Fibroblast of the conjunctiva (primary cell): ENCODE measurements at regions not wholly inside any gene's neighbourhood (a gene's known extent, or its start where the extent isn't known, plus 50 kb on each side); places are given as distances from the start of the nearest gene placed in this dataset.
"Not testable (repeated sequence)": the region's sequence is repeated elsewhere in the genome, so short reads cannot be mapped to it uniquely, and the experiment has no call there.

Experiments
- DNase-seq: peaks from one replicate; pipeline ENCODE4 v3.0.0-alpha.2; 2010; ENCODE audit warnings: low read depth

- no peak for DNase-seq
Measured at GRCh38 chr14:55847766-55848165, 267.8 kb downstream of the KTN1 start.

- DNase-seq, result no peak
Measured at GRCh38 chr14:55848964-55849363, 269.0 kb downstream of the KTN1 start.

- no peak for DNase-seq
Measured at GRCh38 chr14:55849833-55850232, 268.4 kb upstream of the PELI2 start.

- peak; percentile 6 for DNase-seq
Measured at GRCh38 chr14:55850825-55851241, 267.4 kb upstream of the PELI2 start.

- no peak for DNase-seq
Measured at GRCh38 chr14:55851301-55851700, 266.9 kb upstream of the PELI2 start.

- DNase-seq, result no peak
Measured at GRCh38 chr14:55851961-55852360, 266.2 kb upstream of the PELI2 start.

- DNase-seq, result no peak
Measured at GRCh38 chr14:55855751-55856150, 262.5 kb upstream of the PELI2 start.

GRCh38 chr14:55858604-55859003, 259.6 kb upstream of the PELI2 start:
- DNase-seq, result no peak

- DNase-seq, result not testable (repeated sequence)
Measured at GRCh38 chr14:55861561-55861960, 256.6 kb upstream of the PELI2 start.

- no peak for DNase-seq
Measured at GRCh38 chr14:55864890-55865655, 253.1 kb upstream of the PELI2 start.

- DNase-seq, result no peak
Measured at GRCh38 chr14:55867311-55867710, 250.9 kb upstream of the PELI2 start.

- DNase-seq, result no peak
Measured at GRCh38 chr14:55867719-55868118, 250.5 kb upstream of the PELI2 start.

GRCh38 chr14:55869397-55870049, 248.7 kb upstream of the PELI2 start:
- DNase-seq, result no peak

GRCh38 chr14:55873169-55873568, 245.0 kb upstream of the PELI2 start:
- DNase-seq, result no peak

GRCh38 chr14:55874785-55875184, 243.4 kb upstream of the PELI2 start:
- no peak for DNase-seq

GRCh38 chr14:55877942-55878341, 240.3 kb upstream of the PELI2 start:
- DNase-seq, result no peak

GRCh38 chr14:55881577-55882241, 236.5 kb upstream of the PELI2 start:
- no peak for DNase-seq

- no peak for DNase-seq
Measured at GRCh38 chr14:55884819-55885218, 233.4 kb upstream of the PELI2 start.

GRCh38 chr14:55889124-55889523, 229.1 kb upstream of the PELI2 start:
- no peak for DNase-seq

GRCh38 chr14:55891692-55892091, 226.5 kb upstream of the PELI2 start:
- no peak for DNase-seq

- DNase-seq, result no peak
Measured at GRCh38 chr14:55892906-55893305, 225.3 kb upstream of the PELI2 start.

- DNase-seq, result no peak
Measured at GRCh38 chr14:55893705-55894104, 224.5 kb upstream of the PELI2 start.

- DNase-seq, result no peak
Measured at GRCh38 chr14:55897031-55897430, 221.2 kb upstream of the PELI2 start.
